HG03108 (cell line): ENCODE measurements at regions not wholly inside any gene's neighbourhood (a gene's known extent, or its start where the extent isn't known, plus 50 kb on each side); places are given as distances from the start of the nearest gene placed in this dataset.

ENCODE experiments used
- ATAC-seq: cut with Tn5 transposase; IDR thresholded peaks from one replicate; pipeline ENCODE4 v1.9.1; 2021; ENCODE audit warnings: moderate library complexity; ENCODE audit not compliant: unreplicated experiment

DNA sequence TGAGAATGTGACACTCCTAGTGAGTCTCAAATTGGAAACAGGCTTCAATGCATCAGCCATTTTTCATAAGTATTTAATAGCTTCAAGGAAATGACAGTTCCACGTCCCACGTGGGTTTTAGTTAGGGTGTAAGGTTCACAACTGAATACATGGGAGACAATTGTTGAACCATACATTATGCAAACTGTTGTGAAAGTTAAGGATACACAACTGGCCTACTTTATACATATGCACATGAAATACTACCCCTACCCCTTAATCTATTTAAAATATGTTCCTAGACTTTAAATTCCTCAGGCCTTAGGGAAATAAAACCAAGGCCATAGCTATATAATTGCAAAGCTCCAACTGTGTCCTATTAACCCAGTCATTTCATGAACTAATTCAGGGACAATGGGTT, 436.1 kb downstream of the BTBD3 start:
- ATAC-seq = no peak

DNA sequence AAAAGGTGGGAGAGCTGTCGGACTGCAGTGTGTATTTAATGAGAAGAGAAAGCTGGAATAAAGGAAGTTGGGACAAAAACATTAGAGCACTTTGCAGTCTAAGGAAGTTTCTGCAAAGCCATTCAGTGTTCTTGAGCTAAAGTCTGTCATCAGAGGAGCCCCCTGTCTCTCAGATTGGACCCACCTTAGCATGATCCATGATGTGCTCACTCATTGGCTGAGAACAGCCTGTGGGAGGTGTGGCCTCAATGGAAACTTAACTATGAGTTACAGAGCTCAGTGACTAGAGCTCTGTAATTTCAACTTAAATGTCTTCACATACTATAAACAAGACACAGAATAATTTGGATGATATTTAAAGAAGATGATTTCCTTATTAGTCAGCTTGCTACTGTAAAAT, 437.0 kb downstream of the BTBD3 start:
- ATAC-seq = no peak

DNA sequence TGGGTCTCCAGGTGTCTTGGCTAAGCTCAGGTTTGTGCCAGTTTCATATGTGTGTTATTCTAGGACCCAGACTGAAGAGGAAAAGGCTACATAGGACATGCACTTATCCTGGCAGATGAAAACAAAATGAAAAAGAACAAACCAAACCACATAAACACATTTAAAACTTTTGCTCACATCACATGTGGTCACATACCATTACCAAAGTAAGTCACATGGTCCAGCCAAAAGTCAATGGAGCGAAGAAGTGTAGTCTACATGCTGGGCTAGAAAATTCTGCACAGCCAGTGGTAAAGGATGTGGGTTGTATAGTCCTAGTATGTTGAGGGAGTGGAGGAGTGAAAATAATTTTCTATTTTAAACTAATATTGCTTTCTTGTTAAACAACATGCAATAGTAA, 437.5 kb downstream of the BTBD3 start:
- no peak for ATAC-seq

DNA sequence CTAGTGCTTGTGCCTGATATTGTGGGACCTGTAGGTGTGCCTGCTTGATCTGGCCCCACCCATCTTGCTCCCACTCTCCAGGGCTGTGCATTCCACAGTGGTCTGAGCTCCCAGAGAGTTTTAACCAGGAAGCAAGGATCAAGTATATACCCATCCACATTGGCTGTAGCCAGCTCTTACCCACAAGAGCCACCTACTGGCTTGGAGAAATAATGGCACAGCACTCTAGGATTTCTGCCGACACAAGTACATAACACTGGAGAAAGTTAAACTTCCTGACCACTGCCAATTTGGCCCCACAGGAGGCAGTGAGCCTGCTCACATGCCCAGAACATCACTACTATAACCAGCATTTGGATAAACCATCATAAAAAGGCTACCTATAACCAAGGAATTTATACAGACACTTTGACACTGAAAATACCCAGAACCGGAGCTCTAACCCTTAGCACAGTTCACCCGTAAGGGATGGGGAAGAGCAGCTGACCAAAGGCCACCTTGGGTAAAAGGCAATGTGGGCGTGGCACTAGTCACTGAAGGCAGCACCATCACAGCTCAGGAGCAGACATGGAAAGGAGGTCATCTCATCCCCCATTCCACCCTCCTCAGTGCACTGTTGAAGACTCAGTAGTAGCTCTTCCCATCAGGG, 440.4 kb downstream of the BTBD3 start:
- no peak for ATAC-seq

DNA sequence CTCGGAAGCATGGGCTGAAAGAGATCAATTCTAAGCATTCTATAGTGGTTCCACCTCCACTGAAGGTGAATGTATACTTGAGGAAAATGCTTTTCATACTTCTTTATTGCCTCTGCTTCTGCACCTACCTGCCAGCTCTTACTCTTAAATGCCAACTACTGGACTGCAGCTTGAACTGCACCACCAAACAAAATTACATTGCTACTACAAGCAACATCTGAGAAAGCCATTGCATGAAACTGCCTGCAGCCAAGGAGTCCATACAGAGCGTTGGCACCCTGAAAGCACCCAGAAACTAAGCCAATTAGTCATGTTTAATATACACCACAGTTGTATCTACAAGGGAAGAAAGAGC, 440.9 kb downstream of the BTBD3 start:
- no peak for ATAC-seq

DNA sequence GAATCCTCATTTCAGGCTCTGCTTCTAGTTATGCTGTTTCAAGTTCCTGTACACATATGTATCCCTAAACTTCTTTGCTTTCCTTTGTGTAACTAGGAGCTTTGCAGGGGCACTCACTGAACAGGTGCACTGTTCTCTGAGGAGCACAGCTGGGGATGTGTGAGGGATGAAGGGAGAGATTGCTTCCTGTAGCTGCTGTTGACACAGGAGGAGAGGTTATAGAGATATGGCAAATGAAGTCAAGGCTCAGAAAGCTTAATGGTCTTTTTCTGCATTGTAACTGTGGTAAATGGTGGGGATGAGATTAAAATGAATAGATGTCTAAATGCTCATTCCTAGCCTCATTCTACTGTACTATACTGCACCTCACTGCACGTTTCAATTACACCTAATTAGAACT, 454.3 kb downstream of the BTBD3 start:
- no peak for ATAC-seq

DNA sequence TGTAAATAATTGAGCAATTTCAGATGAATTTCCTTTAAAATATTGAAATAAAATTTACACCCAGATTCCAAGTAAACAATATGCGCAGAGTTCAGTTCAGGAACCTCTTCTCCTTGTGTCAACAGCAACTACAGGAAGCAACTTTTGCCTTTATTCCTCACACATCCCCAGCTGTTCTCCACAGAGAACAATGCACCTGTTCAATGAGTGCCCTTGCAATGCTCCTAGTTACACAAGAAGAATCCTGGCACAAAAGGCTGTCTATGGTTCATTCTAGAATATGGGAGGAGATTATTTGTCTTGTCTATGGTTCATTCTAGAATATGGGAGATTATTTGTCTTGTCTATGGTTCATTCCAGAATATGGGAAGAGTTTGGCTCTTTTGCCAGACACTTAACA, 454.9 kb downstream of the BTBD3 start:
- ATAC-seq = no peak

DNA sequence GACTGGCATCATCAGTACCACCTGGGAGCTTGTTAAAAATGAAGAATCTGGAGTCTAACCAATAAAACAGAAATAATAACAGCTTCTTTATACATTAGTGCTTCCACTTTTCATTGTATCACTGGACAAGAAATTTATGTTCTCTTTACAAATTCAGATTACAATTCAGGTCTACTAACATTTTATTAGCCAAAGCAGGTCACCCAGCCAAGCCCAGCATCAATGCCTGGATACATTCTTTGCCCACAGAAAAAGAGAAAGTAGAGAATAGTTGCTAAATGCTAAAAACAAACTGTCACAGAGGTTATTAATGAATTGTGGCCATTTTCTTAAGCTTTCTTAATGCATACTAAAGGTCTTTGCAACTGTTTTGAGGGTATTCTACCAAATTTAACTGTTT, 458.3 kb downstream of the BTBD3 start:
- no peak for ATAC-seq

DNA sequence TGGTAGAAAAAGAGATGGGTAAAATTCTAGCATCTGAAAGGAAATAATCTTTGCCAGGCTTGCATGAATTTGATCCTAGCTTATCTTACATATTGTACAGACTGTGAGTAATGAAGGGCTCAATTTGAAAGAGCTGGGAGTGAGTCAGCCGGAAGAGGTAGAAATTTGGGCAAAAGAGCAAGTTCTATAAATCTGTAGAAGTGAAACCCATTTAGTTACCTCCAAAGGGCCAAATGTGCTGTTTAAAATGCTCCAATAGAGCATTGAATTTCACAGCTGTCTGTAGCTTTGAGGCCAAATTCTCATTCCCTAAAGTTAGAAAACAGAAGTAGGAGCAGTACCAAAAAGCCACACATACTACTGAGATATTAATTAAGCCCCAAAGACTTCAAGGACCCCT, 466.1 kb downstream of the BTBD3 start:
- no peak for ATAC-seq

DNA sequence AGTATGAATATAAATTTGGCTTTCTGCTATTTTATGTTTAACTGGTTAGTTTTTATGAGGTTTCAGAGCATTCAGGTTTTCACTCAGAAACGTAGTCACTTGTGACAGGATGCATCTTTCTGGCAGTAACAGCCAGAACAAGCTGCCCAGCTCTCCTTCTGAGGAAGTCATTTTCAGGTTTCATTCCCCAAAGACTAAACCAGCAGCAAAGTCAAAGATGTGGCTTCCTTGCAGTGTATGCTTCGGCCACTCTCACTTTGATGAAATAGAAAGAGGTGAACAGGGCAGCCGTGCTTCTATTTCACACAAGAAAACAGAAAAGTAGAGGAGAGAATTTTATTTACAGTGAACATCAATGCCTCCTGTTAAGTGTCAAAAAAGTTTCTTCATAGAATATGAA, 469.1 kb downstream of the BTBD3 start:
- ATAC-seq = no peak

DNA sequence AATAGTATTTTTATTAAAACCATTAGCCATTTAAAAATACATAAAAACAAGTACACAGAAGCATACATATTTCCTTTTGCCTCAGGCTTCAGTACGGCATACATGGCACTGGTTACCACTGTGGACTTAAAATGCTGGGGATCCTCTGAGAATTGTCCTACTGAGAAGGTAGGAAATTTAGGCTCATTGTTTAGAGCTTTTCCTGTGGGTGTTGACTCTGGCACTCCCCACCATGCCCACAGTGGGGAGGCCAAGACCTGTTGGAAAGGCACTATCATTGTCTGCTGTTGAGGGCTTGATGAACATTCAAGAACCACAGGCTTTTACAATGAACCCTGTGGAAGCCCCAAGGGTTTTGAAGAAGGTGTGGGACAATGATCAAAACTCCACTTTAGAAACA, 473.4 kb downstream of the BTBD3 start:
- ATAC-seq = no peak

DNA sequence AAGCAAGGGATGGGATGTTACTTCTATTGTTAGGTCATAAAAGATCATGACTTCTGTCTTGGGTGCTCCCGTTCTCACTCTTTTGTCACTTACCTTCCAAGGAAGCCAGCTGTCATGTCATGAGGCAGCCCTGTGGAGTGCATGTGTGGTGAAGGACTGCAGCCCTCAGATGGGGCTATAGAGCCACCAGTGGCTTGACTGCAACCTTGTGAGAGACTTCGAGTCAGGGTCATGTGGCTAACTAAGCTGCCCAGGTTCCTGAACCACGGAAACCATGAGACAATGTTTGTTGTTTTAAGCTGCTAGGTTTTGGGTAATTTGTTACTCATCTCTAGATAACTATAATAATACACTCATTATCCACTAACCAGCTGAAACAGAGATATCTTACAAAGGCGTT, 477.1 kb downstream of the BTBD3 start:
- no peak for ATAC-seq

DNA sequence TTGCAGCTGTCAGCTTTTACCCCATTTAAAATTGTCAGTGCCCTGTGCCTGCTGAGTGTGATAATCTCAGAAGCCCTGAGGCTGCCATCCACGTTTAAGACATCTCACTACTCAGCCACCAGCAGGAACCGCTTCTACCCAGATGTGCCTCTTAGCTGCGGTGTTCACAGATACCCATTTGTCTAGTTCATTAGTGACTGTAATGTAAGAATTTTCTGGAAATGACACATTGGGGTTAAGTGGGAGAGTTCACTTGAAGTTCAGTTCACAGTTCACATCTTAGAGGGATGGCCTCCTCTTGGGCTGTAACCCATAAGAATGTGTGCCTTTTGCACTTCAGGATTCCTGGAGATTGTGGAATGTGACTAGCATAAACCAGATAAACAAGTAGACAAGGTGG, 477.7 kb downstream of the BTBD3 start:
- ATAC-seq = no peak

DNA sequence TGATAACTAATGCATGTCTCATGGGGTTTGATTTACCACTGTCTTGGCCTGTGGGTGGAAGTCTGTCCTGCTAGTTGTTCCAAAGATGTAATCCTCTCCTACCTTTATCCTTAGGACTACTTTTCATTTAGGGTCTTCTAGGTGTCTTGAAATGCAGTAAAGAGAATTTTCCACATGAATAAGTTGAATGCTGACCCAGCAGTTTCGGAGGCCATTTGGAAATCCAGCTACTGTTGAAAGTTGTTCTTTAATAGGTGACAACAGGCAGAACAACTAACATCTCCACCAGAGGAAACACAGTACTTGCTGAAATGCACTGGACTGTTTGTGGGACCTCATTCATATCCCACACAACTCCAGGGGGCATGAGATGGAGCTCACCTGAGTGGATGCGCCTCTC, 478.1 kb downstream of the BTBD3 start:
- no peak for ATAC-seq

DNA sequence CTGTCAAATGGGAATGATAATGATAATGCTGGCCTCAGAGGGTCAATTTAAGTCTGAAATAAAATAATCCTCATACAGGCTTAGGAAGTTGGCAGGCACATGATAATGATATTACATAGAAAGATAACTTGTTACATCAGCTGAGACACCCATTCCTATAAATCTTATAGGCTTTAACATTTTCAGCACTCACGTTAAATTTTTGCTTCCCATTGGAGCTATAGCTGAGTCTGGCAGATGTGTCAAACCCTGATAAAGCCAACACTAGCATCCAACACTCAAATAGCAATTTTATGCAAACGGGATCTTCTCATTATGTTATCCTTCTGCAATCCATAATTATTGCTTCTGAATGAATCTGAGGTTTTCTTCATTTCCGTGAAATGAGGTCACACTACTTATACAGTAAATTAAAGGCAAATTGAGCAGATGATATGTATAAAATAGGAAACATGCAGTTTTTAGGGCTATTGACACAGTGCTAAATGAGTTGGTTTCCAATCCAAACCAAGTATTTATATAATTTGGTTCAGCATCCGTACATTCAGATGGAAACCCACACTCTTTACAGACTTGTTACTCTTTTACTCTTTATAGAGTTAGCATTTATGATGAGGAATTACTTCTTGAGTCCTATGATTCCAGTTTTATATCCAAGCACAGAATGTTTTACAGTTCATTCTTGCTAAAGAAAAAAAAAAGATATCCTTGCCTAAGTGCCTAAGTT, 481.6 kb downstream of the BTBD3 start:
- ATAC-seq = no peak

DNA sequence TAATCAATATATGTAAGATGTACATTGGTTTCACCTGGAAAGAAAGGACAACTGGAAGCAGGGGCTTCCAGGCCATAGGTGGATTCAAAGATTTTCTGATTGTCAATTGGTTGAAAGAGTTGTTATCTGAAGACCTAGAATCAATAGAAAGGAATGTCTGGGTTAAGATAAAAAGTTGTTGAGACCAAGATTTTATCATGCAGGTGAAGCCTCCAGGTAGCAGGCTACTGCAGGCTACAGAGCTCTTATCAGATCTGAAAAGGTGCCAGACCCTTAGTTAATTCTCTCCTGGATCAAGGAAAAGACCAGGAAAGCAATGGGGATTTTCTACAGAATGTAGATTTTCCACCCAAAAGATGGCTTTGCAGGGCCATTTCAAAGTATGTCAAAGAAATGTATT, 487.2 kb downstream of the BTBD3 start:
- ATAC-seq = no peak

DNA sequence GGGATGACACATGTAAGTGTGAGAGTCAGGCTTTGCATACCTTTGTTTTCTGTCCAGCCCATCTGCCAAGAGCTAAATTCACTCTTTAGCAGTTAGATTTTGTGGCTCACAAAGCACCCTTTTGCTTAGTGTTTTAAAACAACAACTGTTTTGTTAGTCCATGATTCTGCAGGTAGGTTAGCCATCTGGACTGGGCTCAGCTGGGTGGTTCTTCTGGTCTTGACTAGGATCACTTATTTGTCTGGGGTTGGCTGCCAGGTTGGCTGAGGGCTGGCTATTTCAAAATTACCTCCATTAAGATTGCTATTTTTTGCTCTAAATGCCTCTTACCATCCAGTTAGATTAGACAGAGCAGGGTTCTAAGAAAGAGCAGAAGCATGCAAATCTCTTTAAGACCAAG, 489.3 kb downstream of the BTBD3 start:
- ATAC-seq = no peak

DNA sequence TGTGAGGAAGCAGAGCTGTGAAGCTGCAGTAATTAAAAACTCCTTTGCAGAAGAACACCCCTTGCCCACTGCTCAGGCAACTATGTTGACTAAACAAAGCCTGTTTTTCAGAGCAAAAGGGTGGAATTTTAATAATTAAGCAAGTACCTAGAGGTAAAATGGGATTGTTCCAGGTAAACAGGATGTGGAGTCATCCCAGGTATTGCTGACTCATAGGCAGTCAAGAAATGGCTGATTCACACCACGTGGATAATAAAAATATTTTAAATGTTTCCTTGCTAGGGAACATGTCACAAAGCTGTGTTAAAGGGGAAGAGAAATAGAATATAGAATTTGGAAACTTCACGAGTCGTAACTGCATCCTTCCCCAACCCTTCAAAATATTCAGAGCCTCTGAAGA, 491.8 kb downstream of the BTBD3 start:
- no peak for ATAC-seq

DNA sequence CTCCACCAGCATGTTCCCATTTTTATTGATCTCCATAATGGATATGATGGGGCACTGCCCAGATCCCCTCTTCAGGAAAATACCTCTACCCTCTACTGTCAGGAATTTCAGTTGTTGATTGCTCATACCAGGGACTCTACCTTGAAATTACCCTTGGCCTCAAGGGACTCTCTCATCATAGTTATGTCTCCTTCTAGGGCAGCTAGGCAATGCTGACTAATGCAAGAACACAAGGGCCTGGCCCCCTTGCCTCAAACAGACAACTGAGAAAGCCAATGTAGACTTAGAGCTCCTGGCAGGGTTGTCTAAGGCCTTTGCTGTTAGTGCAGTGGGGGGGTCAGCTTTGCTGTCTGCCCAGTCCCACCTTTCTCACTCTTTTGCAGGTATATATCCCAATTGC, 493.1 kb downstream of the BTBD3 start:
- no peak for ATAC-seq

DNA sequence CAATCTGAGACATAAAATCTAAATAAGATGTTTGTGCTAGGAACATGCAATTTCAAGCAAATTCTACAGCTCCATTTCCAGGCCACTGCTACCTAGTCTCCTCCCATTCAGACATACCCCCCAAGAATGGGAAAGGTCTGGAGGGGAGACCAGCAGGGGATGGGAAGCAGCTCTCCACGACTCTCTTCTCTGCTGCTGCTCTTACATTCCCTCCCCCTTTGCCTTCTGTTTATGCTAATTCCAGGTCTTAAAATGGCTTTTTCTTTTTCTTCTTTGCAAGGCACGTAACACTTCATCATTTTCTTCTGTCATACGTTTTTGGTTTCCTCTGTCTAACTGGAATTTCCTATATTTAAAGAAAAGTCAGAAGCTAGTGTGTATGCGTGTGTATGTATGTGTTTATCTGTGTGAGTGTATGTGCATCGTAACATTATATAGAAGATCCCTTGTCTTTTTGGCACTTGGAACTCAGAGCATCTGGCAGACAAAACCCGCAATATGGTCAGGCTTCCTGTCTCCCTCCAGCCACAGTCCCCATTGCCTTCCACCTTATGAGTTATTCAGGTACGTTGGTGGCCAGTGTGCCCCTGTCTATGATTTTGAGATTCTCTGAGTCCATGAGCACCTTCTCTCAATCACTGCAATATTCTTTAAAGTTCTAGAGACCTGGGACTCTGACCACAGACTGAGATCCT, 493.7 kb downstream of the BTBD3 start:
- ATAC-seq = no peak

DNA sequence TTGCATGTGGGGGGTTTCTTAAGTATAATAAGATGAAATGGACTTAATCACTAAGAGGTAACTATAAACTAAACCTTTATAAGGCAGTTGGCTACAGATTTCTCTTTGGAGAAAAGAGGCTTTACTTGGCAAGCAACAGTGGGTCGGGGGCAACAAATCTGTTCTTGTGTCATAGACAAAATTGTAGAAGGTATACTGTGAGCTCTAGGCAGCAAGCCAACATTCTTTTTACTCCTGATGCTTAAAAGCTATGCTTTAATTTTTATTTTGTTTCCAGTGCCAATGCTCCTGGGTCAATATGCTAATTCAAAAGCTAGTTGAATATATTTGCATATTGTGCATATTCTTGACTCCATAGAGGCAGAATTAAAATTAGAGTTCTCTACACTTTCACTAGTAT, 495.4 kb downstream of the BTBD3 start:
- ATAC-seq = no peak

DNA sequence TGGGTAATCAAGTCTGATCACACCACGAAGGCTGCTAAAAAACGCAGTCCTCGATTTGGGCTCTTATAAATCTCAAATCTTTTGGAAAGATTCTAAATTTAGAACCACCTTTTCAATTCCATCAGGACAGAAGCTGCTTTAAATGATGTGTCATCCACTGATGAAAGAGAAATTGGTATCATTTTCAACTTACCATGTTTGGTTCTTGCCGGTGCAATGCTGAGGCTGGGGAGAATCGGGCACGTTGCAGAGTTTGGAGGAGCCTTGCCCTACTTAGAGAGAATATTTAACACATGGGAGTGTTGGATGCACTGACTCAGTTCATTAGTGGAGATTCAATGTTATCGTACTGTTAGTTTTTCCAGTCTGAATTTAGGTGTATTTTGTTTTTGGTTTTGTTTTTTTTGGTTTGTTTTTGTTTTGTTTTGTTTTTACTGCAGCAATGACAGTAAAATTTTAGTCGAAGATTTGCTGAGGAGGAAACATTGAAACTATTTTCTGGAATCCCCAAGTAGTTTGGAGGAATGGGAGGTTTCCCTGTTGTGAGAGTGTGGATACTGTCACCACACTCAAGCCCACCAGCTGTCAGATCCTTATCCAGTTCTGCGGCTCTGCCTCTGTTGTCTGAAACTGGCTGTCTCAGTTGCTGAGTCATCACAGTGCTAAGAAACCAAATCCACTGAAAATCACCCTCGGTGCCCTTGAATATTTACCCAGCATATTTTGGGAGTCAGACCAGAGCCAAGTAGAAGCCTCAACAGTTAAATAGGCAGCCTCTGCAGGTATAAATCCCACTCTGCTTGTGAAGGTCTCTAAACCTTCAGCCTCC, 497.0 kb downstream of the BTBD3 start:
- ATAC-seq = no peak
